Tongue (tissue), 1 donor: ENCODE measurements at regions not wholly inside any gene's neighbourhood (a gene's known extent, or its start where the extent isn't known, plus 50 kb on each side); places are given as distances from the start of the nearest gene placed in this dataset.
"Not testable (repeated sequence)": the region's sequence is repeated elsewhere in the genome, so short reads cannot be mapped to it uniquely, and the experiment has no call there.

Experiments used
- DNase-seq: peaks from one replicate; pipeline ENCODE4 v3.0.0-alpha.2; 2015

GRCh38 chr2:87515875-87516274, 232.0 kb upstream of the PLGLB2 start:
- DNase-seq, result not testable (repeated sequence)

GRCh38 chr2:87516369-87516967, 231.4 kb upstream of the PLGLB2 start:
- peak; percentile 3 for DNase-seq

- DNase-seq, result not testable (repeated sequence)
Measured at GRCh38 chr2:87517438-87517837, 230.4 kb upstream of the PLGLB2 start.

GRCh38 chr2:87518066-87518465, 229.8 kb upstream of the PLGLB2 start:
- not testable (repeated sequence) for DNase-seq

- DNase-seq, result not testable (repeated sequence)
Measured at GRCh38 chr2:87518547-87518946, 229.3 kb upstream of the PLGLB2 start.

GRCh38 chr2:87519158-87520011, 228.5 kb upstream of the PLGLB2 start:
- not testable (repeated sequence) for DNase-seq

- not testable (repeated sequence) for DNase-seq
Measured at GRCh38 chr2:87521057-87521456, 226.8 kb upstream of the PLGLB2 start.

- DNase-seq, result not testable (repeated sequence)
Measured at GRCh38 chr2:87521489-87521888, 226.4 kb upstream of the PLGLB2 start.

- DNase-seq, result not testable (repeated sequence)
Measured at GRCh38 chr2:87524619-87525188, 223.2 kb upstream of the PLGLB2 start.

GRCh38 chr2:87525497-87525991, 222.3 kb upstream of the PLGLB2 start:
- not testable (repeated sequence) for DNase-seq

- not testable (repeated sequence) for DNase-seq
Measured at GRCh38 chr2:87526258-87526657, 221.6 kb upstream of the PLGLB2 start.

- DNase-seq, result peak; percentile 1
Measured at GRCh38 chr2:87531968-87532715, 215.7 kb upstream of the PLGLB2 start.

GRCh38 chr2:87533390-87534272, 214.3 kb upstream of the PLGLB2 start:
- not testable (repeated sequence) for DNase-seq

GRCh38 chr2:87534273-87534889, 213.5 kb upstream of the PLGLB2 start:
- not testable (repeated sequence) for DNase-seq

- DNase-seq, result not testable (repeated sequence)
Measured at GRCh38 chr2:87536427-87536826, 211.5 kb upstream of the PLGLB2 start.

- not testable (repeated sequence) for DNase-seq
Measured at GRCh38 chr2:87537251-87537671, 210.6 kb upstream of the PLGLB2 start.

GRCh38 chr2:87538268-87538667, 209.6 kb upstream of the PLGLB2 start:
- not testable (repeated sequence) for DNase-seq

- not testable (repeated sequence) for DNase-seq
Measured at GRCh38 chr2:87539151-87539943, 208.5 kb upstream of the PLGLB2 start.

GRCh38 chr2:87540242-87540641, 207.6 kb upstream of the PLGLB2 start:
- DNase-seq, result not testable (repeated sequence)
